Prostate gland (tissue), 2 donors: ENCODE measurements at regions not wholly inside any gene's neighbourhood (a gene's known extent, or its start where the extent isn't known, plus 50 kb on each side); places are given as distances from the start of the nearest gene placed in this dataset.

Experiments
- DNase-seq: peaks from one replicate; pipeline ENCODE4 v3.0.0-alpha.2; 2019; ENCODE audit warnings: low spot score
- H3K27ac ChIP-seq, 2 donors: fragments of 200-600 bp; sonication (generic); 2 replicates each; pipeline ENCODE4 v1.5.1; 2017 to 2019
- H3K27me3 ChIP-seq: fragments of 200-600 bp; sonication (generic); replicated peaks from 2 replicates; pipeline ENCODE4 v1.5.1; 2019; ENCODE audit not compliant: insufficient read depth
- H3K36me3 ChIP-seq, 2 donors: fragments of 200-600 bp; sonication (generic); 1 replicate in 1 of 2; 2 replicates in 1 of 2; pipeline versions ENCODE4 v1.5.1 to v1.8.1; 2017 to 2019
- H3K4me1 ChIP-seq: fragments of 200-600 bp; sonication (generic); replicated peaks from 2 replicates; pipeline ENCODE4 v1.5.1; 2019
- H3K4me3 ChIP-seq, 2 donors: fragments of 200-600 bp; sonication (generic); 2 replicates each; pipeline ENCODE4 v1.5.1; 2017 to 2019
- H3K9me3 ChIP-seq: fragments of 200-600 bp; sonication (generic); 2 replicates; pipeline ENCODE4 v1.5.1; 2017
- CTCF ChIP-seq, 4 experiments: fragments of 200-600 bp in 2 of 4; fragments of 450-650 bp in 2 of 4; sonication (generic) in 2 of 4; IDR thresholded peaks; 1 replicate in 3 of 4; 2 replicates in 1 of 4; pipeline ENCODE4 v1.5.1; 2016 to 2019; ENCODE audit warnings: antibody characterized with exemption in 4 of 4, mild to moderate bottlenecking in 2 of 4, moderate library complexity in 2 of 4
- POLR2A ChIP-seq: fragments of 450-650 bp; IDR thresholded peaks from one replicate; pipeline ENCODE4 v1.6.1; 2016; ENCODE audit warnings: antibody characterized with exemption, mild to moderate bottlenecking
- POLR2AphosphoS5 ChIP-seq: sonication (generic); formaldehyde crosslinking; IDR thresholded peaks from one replicate; pipeline ENCODE4 v1.6.1; 2017; ENCODE audit warnings: antibody characterized with exemption
- WGBS: methylation state at CpG from one replicate; pipeline ENCODE4 v1.1.5; 2018; 5-methylcytosine and 5-hydroxymethylcytosine counted together
- intact Hi-C: fragments of 100-400 bp; cut with DNase I; formaldehyde crosslinking; loops from one replicate; pipeline ENCODE4 v1.14.2; 2022

DNA sequence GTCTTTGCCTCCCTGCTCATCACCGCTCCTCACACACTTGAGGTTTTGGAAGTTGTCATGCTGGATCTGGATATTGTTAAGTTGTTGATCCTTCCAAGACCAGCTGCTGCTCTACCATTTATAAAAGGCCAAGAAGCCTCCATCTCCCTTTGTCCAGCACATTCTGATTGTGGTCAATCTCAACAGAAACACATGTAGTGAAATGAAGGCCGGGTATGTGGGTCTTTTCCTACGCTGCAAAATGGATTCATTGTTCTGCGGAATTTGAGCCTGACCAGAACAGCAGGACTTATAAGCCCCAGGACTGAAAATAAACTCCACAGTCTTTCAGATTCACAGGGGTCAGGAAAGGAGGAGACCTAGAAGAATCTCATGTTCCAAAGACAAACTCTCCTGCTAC lies 238.4 kb downstream of the CMPK2 start:
- Histone ChIP-seq H3K27me3 (no peaks in the 10 kb centered on the region), H3K4me1 (no peaks in the 10 kb centered on the region), H3K4me3 (no peak overlapping the region), H3K36me3 (no peaks in the 10 kb centered on the region), H3K9me3 (no peaks in the 10 kb centered on the region), H3K27ac (no peak overlapping the region)
- intact Hi-C loops: no loop called here
- no peak for DNase-seq
- WGBS: 92% methylated on average over 4 of the region's 4 CpGs
- TF ChIP-seq POLR2A (no peak), CTCF (IDR thresholded peaks at IDR 0.05) (no peak), POLR2AphosphoS5 (no peak)

- Histone ChIP-seq H3K36me3 (no peaks in the 10 kb centered on the region), H3K4me3 (no peak overlapping the region), H3K9me3 (no peaks in the 10 kb centered on the region), H3K27me3 (no peaks in the 10 kb centered on the region), H3K4me1 (no peaks in the 10 kb centered on the region), H3K27ac (no peak overlapping the region)
- 82% methylated on average over 3 of the region's 3 CpGs for WGBS
- TF ChIP-seq POLR2AphosphoS5 (no peak), CTCF (IDR thresholded peaks at IDR 0.05) (no peak), POLR2A (no peak)
- intact Hi-C loops: no loop called here
- no peak for DNase-seq
These were observed 235.5 kb downstream of the CMPK2 start for GRCh38 chr2:6630209-6630608.

DNA sequence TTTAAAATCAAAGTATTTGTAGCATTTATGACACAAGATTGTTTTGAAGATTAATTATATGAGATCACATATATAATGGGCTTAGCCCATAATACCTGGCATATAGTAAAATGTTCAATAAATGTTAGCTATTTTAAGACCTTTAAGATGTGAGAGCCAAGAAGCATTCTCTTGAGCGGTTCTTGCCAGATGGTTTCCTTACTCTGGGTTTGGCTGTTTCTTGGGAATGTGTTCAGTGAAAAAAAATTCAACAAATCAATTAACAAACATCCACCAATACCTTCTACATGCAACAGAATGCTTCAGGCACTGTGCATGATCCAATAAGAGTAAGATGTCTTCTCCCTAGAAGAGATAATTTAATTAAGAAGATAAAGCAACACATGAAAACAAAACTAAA lies 230.4 kb downstream of the CMPK2 start:
- Histone ChIP-seq H3K9me3 (no peaks in the 10 kb centered on the region), H3K4me1 (no peaks in the 10 kb centered on the region), H3K36me3 (no peaks in the 10 kb centered on the region), H3K27me3 (no peaks in the 10 kb centered on the region), H3K4me3 (no peak overlapping the region), H3K27ac (no peak overlapping the region)
- intact Hi-C loops: no loop called here
- 44% methylated on average over 1 of the region's 1 CpG for WGBS
- TF ChIP-seq POLR2A (no peak), CTCF (IDR thresholded peaks at IDR 0.05) (no peak)
- DNase-seq: no peak

GRCh38 chr2:6637330-6637729 lies 228.4 kb downstream of the CMPK2 start:
- Histone ChIP-seq H3K27ac (no peak overlapping the region), H3K9me3 (no peaks in the 10 kb centered on the region), H3K27me3 (no peaks in the 10 kb centered on the region), H3K4me1 (no peaks in the 10 kb centered on the region), H3K4me3 (no peak overlapping the region), H3K36me3 (no peaks in the 10 kb centered on the region)
- TF ChIP-seq CTCF (IDR thresholded peaks at IDR 0.05): no peak
- WGBS: 34% methylated on average over 2 of the region's 2 CpGs
- intact Hi-C loops: no loop called here
- no peak for DNase-seq

GRCh38 chr2:6639929-6640620 lies 225.6 kb downstream of the CMPK2 start:
- 64% methylated on average over 3 of the region's 3 CpGs for WGBS
- intact Hi-C loops: no loop called here
- H3K4me3 ChIP-seq: no peak overlapping the region
- H3K36me3 ChIP-seq: no peaks in the 10 kb centered on the region
- no peaks in the 10 kb centered on the region for H3K27me3 ChIP-seq
- TF ChIP-seq CTCF (IDR thresholded peaks at IDR 0.05) (no peak), POLR2A (no peak), POLR2AphosphoS5 (no peak)
- no peak overlapping the region for H3K27ac ChIP-seq
- H3K4me1 ChIP-seq: no peaks in the 10 kb centered on the region
- H3K9me3 ChIP-seq: no peaks in the 10 kb centered on the region
- DNase-seq: no peak
